PC-9 (cell line): ENCODE measurements at regions not wholly inside any gene's neighbourhood (a gene's known extent, or its start where the extent isn't known, plus 50 kb on each side); places are given as distances from the start of the nearest gene placed in this dataset.

Experiments used
- BruUV-seq: library from RNA; stranded (reverse); fragments of 400-500 nt; replicated peaks from 2 replicates; lab custom pipeline; 2021; lab: Mats Ljungman, UMichigan
- CTCF ChIA-PET: fragments of 300-600 bp; sonication (Branson Sonifier 250); formaldehyde crosslinking; loops from one replicate; lab custom pipeline; 2022; ENCODE audit warnings: antibody characterized with exemption; lab: Charles Lee
- POLR2A ChIA-PET: fragments of 300-600 bp; sonication (Branson Sonifier 250); formaldehyde crosslinking; loops from one replicate; lab custom pipeline; 2022; ENCODE audit warnings: antibody characterized with exemption; ENCODE audit not compliant: unreplicated experiment; lab: Charles Lee
- DNase-seq, 2 experiments: peaks; one replicate each; pipeline versions ENCODE4 v3.0.0 to v3.0.0-alpha.2; 2015 to 2022; ENCODE audit warnings: mixed read lengths in 1 of 2
- H2AFZ ChIP-seq: fragments of 200-600 bp; sonication (generic); 2 replicates; pipeline ENCODE4 v1.8.1; 2017; ENCODE audit warnings: antibody characterized with exemption
- H3F3A ChIP-seq: fragments of 200-600 bp; sonication (generic); 2 replicates; pipeline ENCODE4 v1.8.1; 2017; ENCODE audit warnings: antibody characterized with exemption, mild to moderate bottlenecking, low read depth; ENCODE audit not compliant: insufficient read depth
- H3K27ac ChIP-seq: fragments of 200-600 bp; sonication (generic); 2 replicates; pipeline ENCODE4 v1.6.1; 2016; ENCODE audit warnings: mixed run types
- H3K27me3 ChIP-seq: fragments of 200-600 bp; sonication (generic); 2 replicates; pipeline ENCODE4 v1.6.1; 2016; ENCODE audit warnings: low read depth, mixed run types; ENCODE audit not compliant: insufficient read depth
- H3K36me3 ChIP-seq: fragments of 200-600 bp; sonication (generic); 2 replicates; pipeline ENCODE4 v1.6.1; 2016; ENCODE audit warnings: low read depth, mixed run types
- H3K4me1 ChIP-seq: fragments of 200-600 bp; sonication (generic); replicated peaks from 2 replicates; pipeline ENCODE4 v1.6.1; 2016; ENCODE audit warnings: mixed run types; ENCODE audit not compliant: insufficient read depth
- H3K4me2 ChIP-seq: fragments of 200-600 bp; sonication (generic); 2 replicates; pipeline ENCODE4 v1.6.1; 2017; ENCODE audit warnings: mixed run types
- H3K4me3 ChIP-seq: fragments of 200-600 bp; sonication (generic); 2 replicates; pipeline ENCODE4 v1.6.1; 2016; ENCODE audit warnings: mixed run types
- H3K79me2 ChIP-seq: fragments of 200-600 bp; sonication (generic); 2 replicates; pipeline ENCODE4 v1.6.1; 2017; ENCODE audit warnings: low read depth, mixed run types
- H3K9me2 ChIP-seq: fragments of 200-600 bp; sonication (generic); 2 replicates; pipeline ENCODE4 v1.8.1; 2017; ENCODE audit warnings: mild to moderate bottlenecking; ENCODE audit not compliant: insufficient read depth
- H3K9me3 ChIP-seq: fragments of 200-600 bp; sonication (generic); 2 replicates; pipeline ENCODE4 v1.8.1; 2016; ENCODE audit warnings: low read depth; ENCODE audit not compliant: insufficient read depth
- H4K20me1 ChIP-seq: fragments of 200-600 bp; sonication (generic); 2 replicates; pipeline ENCODE4 v1.8.1; 2017; ENCODE audit not compliant: insufficient read depth
- CTCF ChIP-seq: fragments of 200-600 bp; sonication (generic); conservative IDR thresholded peaks from 2 replicates; pipeline ENCODE4 v1.6.1; 2017; ENCODE audit warnings: mixed run types, antibody characterized with exemption, mild to moderate bottlenecking, moderate library complexity
- EZH2 ChIP-seq: fragments of 200-600 bp; sonication (generic); IDR thresholded peaks from 2 replicates; pipeline ENCODE4 v1.8.0; 2017; ENCODE audit warnings: antibody characterized with exemption, low read depth
- intact Hi-C: fragments of 100-400 bp; cut with micrococcal nuclease; formaldehyde crosslinking; loops from one replicate; pipeline ENCODE4 v1.10.0; 2022; ENCODE audit not compliant: unreplicated experiment

- no peak for TF ChIP-seq EZH2
- TF ChIP-seq CTCF, result no peak
- H3K4me2 ChIP-seq, result no peak overlapping the region
- BruUV-seq, result no TSS peak
- intact Hi-C loops, result no loop called here
- H4K20me1 ChIP-seq, result no peaks in the 10 kb centered on the region
- no peaks in the 10 kb centered on the region for H3K4me1 ChIP-seq
- POLR2A ChIA-PET, result no interaction called here
- H3K27ac ChIP-seq, result no peak overlapping the region
- no peak overlapping the region for H2AFZ ChIP-seq
- no peak for DNase-seq
- no peaks in the 10 kb centered on the region for H3F3A ChIP-seq
- H3K9me2 ChIP-seq, result no peaks in the 10 kb centered on the region
- H3K27me3 ChIP-seq, result peaks cover 97% of the 10 kb centered on the region
- no peak overlapping the region for H3K4me3 ChIP-seq
- CTCF ChIA-PET, result no interaction called here
- no peaks in the 10 kb centered on the region for H3K79me2 ChIP-seq
- no peaks in the 10 kb centered on the region for H3K9me3 ChIP-seq
- H3K36me3 ChIP-seq, result no peaks in the 10 kb centered on the region
Observed at GRCh38 chr16:87108941-87109340, 208.3 kb downstream of the C16orf95 start.

- no peaks in the 10 kb centered on the region for H3K9me3 ChIP-seq
- no peaks in the 10 kb centered on the region for H3K36me3 ChIP-seq
- no peak for TF ChIP-seq EZH2
- no peak for TF ChIP-seq CTCF
- H2AFZ ChIP-seq, result no peak overlapping the region
- BruUV-seq, result no TSS peak
- H3K27me3 ChIP-seq, result peaks cover 92% of the 10 kb centered on the region
- H3F3A ChIP-seq, result no peaks in the 10 kb centered on the region
- ChIA-PET POLR2A (no interaction called here), CTCF (no interaction called here)
- no peak overlapping the region for H3K27ac ChIP-seq
- H3K4me1 ChIP-seq, result no peaks in the 10 kb centered on the region
- no peak overlapping the region for H3K4me3 ChIP-seq
- intact Hi-C loops, result no loop called here
- no peaks in the 10 kb centered on the region for H4K20me1 ChIP-seq
- no peak for DNase-seq
- no peaks in the 10 kb centered on the region for H3K9me2 ChIP-seq
- no peak overlapping the region for H3K4me2 ChIP-seq
- no peaks in the 10 kb centered on the region for H3K79me2 ChIP-seq
Observed at GRCh38 chr16:87114832-87115231, 202.4 kb downstream of the C16orf95 start.

- Histone ChIP-seq H3K27me3 (peaks cover 92% of the 10 kb centered on the region), H3K4me3 (no peak overlapping the region), H2AFZ (no peak overlapping the region), H3K36me3 (no peaks in the 10 kb centered on the region), H3F3A (no peaks in the 10 kb centered on the region), H3K9me2 (no peaks in the 10 kb centered on the region), H3K4me1 (no peaks in the 10 kb centered on the region), H3K9me3 (no peaks in the 10 kb centered on the region), H3K4me2 (no peak overlapping the region), H3K27ac (no peak overlapping the region), H3K79me2 (no peaks in the 10 kb centered on the region), H4K20me1 (no peaks in the 10 kb centered on the region)
- TF ChIP-seq CTCF (no peak), EZH2 (no peak)
- POLR2A ChIA-PET, result no interaction called here
- intact Hi-C loops, result no loop called here
- BruUV-seq, result no TSS peak
- no peak for DNase-seq
- CTCF ChIA-PET, result no interaction called here
Observed at GRCh38 chr16:87115646-87116045, 201.5 kb downstream of the C16orf95 start.
